Right lobe of liver (tissue), 4 donors: ENCODE measurements at regions not wholly inside any gene's neighbourhood (a gene's known extent, or its start where the extent isn't known, plus 50 kb on each side); places are given as distances from the start of the nearest gene placed in this dataset.

Source experiments
- POLR2A ChIP-seq: fragments of 450-650 bp; IDR thresholded peaks from one replicate; pipeline ENCODE4 v1.6.1; 2017; ENCODE audit warnings: antibody characterized with exemption, mild to moderate bottlenecking
- TF ChIP-seq, protein P1 (sequence below), 4 donors: fragments of 200-600 bp in 3 of 4; fragments of 450-650 bp in 1 of 4; IDR thresholded peaks; one replicate each; pipeline versions ENCODE4 v1.5.1 to v1.8.0; 2016 to 2022; ENCODE audit warnings: antibody characterized with exemption in 4 of 4, mild to moderate bottlenecking in 2 of 4
- donor health status: DM: no; HTN: no; CAD: no.
- donor health status: DM: no; HTN: no; CAD: no.
- donor health status: DM: no; HTN: yes; CAD: no.

DNA sequence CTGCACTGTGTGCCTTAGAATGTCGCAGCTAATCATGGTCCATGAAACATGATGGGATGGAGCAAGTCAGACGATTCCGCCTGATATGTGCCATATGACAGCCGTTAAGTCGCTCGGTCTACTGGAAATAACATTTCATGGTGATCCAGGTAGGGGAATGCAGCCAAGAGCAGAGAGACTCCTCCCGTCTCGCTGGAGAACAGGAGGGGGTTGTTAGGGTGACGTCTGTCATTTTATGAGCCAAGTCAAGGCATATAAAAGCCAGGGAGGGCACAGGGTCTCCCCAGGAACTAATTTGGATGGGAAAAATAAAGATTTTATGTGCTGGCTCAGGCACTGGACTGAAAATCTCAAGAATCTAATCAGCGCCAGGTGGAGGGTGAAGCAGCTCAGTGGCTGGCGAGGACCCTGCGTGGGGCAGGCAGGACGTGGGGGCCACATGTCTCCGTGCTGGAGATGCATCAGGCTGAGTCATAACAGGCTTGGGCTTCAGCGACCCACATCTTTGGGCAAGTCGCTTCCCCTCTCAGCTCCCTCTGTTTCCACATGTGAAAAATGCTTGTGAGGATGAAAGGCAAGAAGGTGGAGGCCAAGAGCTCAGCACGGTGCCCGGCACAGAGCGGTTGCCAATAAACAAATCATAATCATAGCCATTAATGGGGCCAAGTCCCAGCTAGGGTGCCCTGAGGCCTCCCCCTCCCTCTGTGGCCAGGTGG lies 234.6 kb downstream of the ANKRD60 start:
- TF ChIP-seq, protein P1, sequence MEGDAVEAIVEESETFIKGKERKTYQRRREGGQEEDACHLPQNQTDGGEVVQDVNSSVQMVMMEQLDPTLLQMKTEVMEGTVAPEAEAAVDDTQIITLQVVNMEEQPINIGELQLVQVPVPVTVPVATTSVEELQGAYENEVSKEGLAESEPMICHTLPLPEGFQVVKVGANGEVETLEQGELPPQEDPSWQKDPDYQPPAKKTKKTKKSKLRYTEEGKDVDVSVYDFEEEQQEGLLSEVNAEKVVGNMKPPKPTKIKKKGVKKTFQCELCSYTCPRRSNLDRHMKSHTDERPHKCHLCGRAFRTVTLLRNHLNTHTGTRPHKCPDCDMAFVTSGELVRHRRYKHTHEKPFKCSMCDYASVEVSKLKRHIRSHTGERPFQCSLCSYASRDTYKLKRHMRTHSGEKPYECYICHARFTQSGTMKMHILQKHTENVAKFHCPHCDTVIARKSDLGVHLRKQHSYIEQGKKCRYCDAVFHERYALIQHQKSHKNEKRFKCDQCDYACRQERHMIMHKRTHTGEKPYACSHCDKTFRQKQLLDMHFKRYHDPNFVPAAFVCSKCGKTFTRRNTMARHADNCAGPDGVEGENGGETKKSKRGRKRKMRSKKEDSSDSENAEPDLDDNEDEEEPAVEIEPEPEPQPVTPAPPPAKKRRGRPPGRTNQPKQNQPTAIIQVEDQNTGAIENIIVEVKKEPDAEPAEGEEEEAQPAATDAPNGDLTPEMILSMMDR (IDR thresholded peaks at IDR 0.05): no peak
- TF ChIP-seq POLR2A: no peak
